Naive thymus-derived CD8-positive, alpha-beta T cell (primary cell): ENCODE measurements at regions not wholly inside any gene's neighbourhood (a gene's known extent, or its start where the extent isn't known, plus 50 kb on each side); places are given as distances from the start of the nearest gene placed in this dataset.

Experiments
- ATAC-seq, 2 donors: fragments of 150-1000 bp; cut with Tn5 transposase in 1 of 2; sonication (Bioruptor Pico), chemical (Tn5 transposase) in 1 of 2; 1 replicate in 1 of 2; 2 replicates in 1 of 2; pipeline ENCODE4 v1.10.0; 2021; ENCODE audit warnings: mild to moderate bottlenecking in 2 of 2, moderate library complexity in 2 of 2
- POLR2A ChIA-PET: fragments of 350-600 bp; sonication (Branson Sonifier 250); formaldehyde crosslinking; loops from one replicate; lab custom pipeline; 2021; ENCODE audit warnings: antibody characterized with exemption; lab: Charles Lee
- DNase-seq, 10 donors: peaks; one replicate each; pipeline versions ENCODE4 v3.0.0 to v3.0.0-alpha.2; 2020 to 2022
- H3K27ac Mint-ChIP-seq, 10 donors: one replicate each; pipeline ENCODE4 v1.8.0; 2020 to 2022; ENCODE audit warnings: mild to moderate bottlenecking in 10 of 10, mixed read lengths in 10 of 10, moderate library complexity in 4 of 10, inconsistent platforms in 1 of 10
- H3K27me3 Mint-ChIP-seq, 5 donors: one replicate each; pipeline ENCODE4 v1.8.0; 2021 to 2022; ENCODE audit warnings: mixed read lengths in 5 of 5
- H3K36me3 Mint-ChIP-seq, 3 donors: one replicate each; pipeline ENCODE4 v1.8.0; 2020 to 2022; ENCODE audit warnings: mixed read lengths in 3 of 3, mild to moderate bottlenecking in 2 of 3, inconsistent platforms in 1 of 3
- H3K4me1 Mint-ChIP-seq, 4 donors: one replicate each; pipeline ENCODE4 v1.8.0; 2021 to 2022; ENCODE audit warnings: mixed read lengths in 4 of 4
- H3K4me3 Mint-ChIP-seq, 10 donors: one replicate each; pipeline ENCODE4 v1.8.0; 2020 to 2022; ENCODE audit warnings: mild to moderate bottlenecking in 10 of 10, mixed read lengths in 10 of 10, moderate library complexity in 6 of 10, inconsistent platforms in 1 of 10
- H3K9me3 Mint-ChIP-seq, 9 donors: one replicate each; pipeline ENCODE4 v1.8.0; 2020 to 2022; ENCODE audit warnings: mixed read lengths in 9 of 9, mild to moderate bottlenecking in 3 of 9, inconsistent platforms in 1 of 9, moderate library complexity in 1 of 9

- POLR2A ChIA-PET, result no interaction called here
- H3K9me3 Mint-ChIP-seq, result peaks cover 0 to 4% (median 0%) of the 10 kb centered on the region in 9 donors
Observed at GRCh38 chr7:54882694-54883093, 123.7 kb upstream of the SEC61G start.

GRCh38 chr7:54883576-54883975 is 124.6 kb upstream of the SEC61G start:
- ATAC-seq (no peak), DNase-seq (no peak)
- H3K27ac Mint-ChIP-seq, result no peak overlapping the region
- H3K27me3 Mint-ChIP-seq, result peaks cover 0 to 30% (median 9%) of the 10 kb centered on the region in 5 donors
- POLR2A ChIA-PET, result no interaction called here
- peaks cover 0 to 4% (median 0%) of the 10 kb centered on the region in 9 donors for H3K9me3 Mint-ChIP-seq
- H3K4me3 Mint-ChIP-seq, result no peak overlapping the region
- peaks cover 0 to 5% (median under 1%) of the 10 kb centered on the region in 4 donors for H3K4me1 Mint-ChIP-seq
- no peaks in the 10 kb centered on the region for H3K36me3 Mint-ChIP-seq

More at GRCh38 chr7:54882694-54883093, 123.7 kb upstream of the SEC61G start:
- Mint-ChIP-seq H3K4me1 (no peaks in the 10 kb centered on the region), H3K36me3 (no peaks in the 10 kb centered on the region), H3K4me3 (no peak overlapping the region), H3K27me3 (peaks cover 0 to 29% (median under 1%) of the 10 kb centered on the region in 5 donors), H3K27ac (no peak overlapping the region)
- DNase-seq (no peak), ATAC-seq (no peak)

GRCh38 chr7:54885285-54885684 is 126.3 kb upstream of the SEC61G start:
- peaks cover 4 to 26% (median 9%) of the 10 kb centered on the region in 5 donors for H3K27me3 Mint-ChIP-seq
- H3K27ac Mint-ChIP-seq, result no peak overlapping the region
- H3K9me3 Mint-ChIP-seq, result peaks cover 0 to 4% (median 0%) of the 10 kb centered on the region in 9 donors
- ATAC-seq, result no peak
- POLR2A ChIA-PET, result no interaction called here
- no peak for DNase-seq
- peaks cover 0 to 6% (median under 1%) of the 10 kb centered on the region in 4 donors for H3K4me1 Mint-ChIP-seq
- H3K36me3 Mint-ChIP-seq, result no peaks in the 10 kb centered on the region
- H3K4me3 Mint-ChIP-seq, result no peak overlapping the region

- peaks cover 0 to 4% (median 0%) of the 10 kb centered on the region in 9 donors for H3K9me3 Mint-ChIP-seq
- POLR2A ChIA-PET, result no interaction called here
- ATAC-seq (no peak), DNase-seq (no peak)
- no peaks in the 10 kb centered on the region for H3K36me3 Mint-ChIP-seq
- no peak overlapping the region for H3K27ac Mint-ChIP-seq
- H3K4me3 Mint-ChIP-seq, result no peak overlapping the region
- H3K4me1 Mint-ChIP-seq, result peaks cover 0 to 6% (median under 1%) of the 10 kb centered on the region in 4 donors
- H3K27me3 Mint-ChIP-seq, result peaks cover 6 to 32% (median 15%) of the 10 kb centered on the region in 5 donors
Observed at GRCh38 chr7:54888067-54888733, 129.2 kb upstream of the SEC61G start.

GRCh38 chr7:54888734-54889082 is 129.7 kb upstream of the SEC61G start:
- no peak for ATAC-seq
- Mint-ChIP-seq H3K27ac (no peak overlapping the region), H3K9me3 (peaks cover 0 to 4% (median 0%) of the 10 kb centered on the region in 9 donors), H3K4me3 (no peak overlapping the region), H3K27me3 (peaks cover 6 to 37% (median 15%) of the 10 kb centered on the region in 5 donors), H3K36me3 (no peaks in the 10 kb centered on the region), H3K4me1 (peaks cover 0 to 6% (median under 1%) of the 10 kb centered on the region in 4 donors)
- POLR2A ChIA-PET, result no interaction called here
- no peak for DNase-seq

- H3K4me1 Mint-ChIP-seq, result no peaks in the 10 kb centered on the region
Observed at GRCh38 chr7:54897891-54898290, 120.9 kb upstream of the EGFR start.

GRCh38 chr7:54898659-54899340 is 120.0 kb upstream of the EGFR start:
- ATAC-seq (no peak), DNase-seq (no peak)
- POLR2A ChIA-PET, result no interaction called here
- H3K27ac Mint-ChIP-seq, result no peak overlapping the region
- H3K27me3 Mint-ChIP-seq, result peaks cover 0 to 23% (median 5%) of the 10 kb centered on the region in 5 donors
- H3K4me1 Mint-ChIP-seq, result no peaks in the 10 kb centered on the region
- H3K9me3 Mint-ChIP-seq, result peaks cover 0 to 7% (median 0%) of the 10 kb centered on the region in 9 donors
- no peak overlapping the region for H3K4me3 Mint-ChIP-seq
- H3K36me3 Mint-ChIP-seq, result no peaks in the 10 kb centered on the region

More at GRCh38 chr7:54897891-54898290, 120.9 kb upstream of the EGFR start:
- H3K36me3 Mint-ChIP-seq, result no peaks in the 10 kb centered on the region
- no peak overlapping the region for H3K4me3 Mint-ChIP-seq
- H3K27ac Mint-ChIP-seq, result no peak overlapping the region
- peaks cover 0 to 7% (median 0%) of the 10 kb centered on the region in 9 donors for H3K9me3 Mint-ChIP-seq
- POLR2A ChIA-PET, result no interaction called here
- ATAC-seq, result no peak
- no peak for DNase-seq
- H3K27me3 Mint-ChIP-seq, result peaks cover 0 to 32% (median 5%) of the 10 kb centered on the region in 5 donors

- Mint-ChIP-seq H3K4me1 (no peaks in the 10 kb centered on the region), H3K27me3 (peaks cover 0 to 15% (median 1%) of the 10 kb centered on the region in 5 donors), H3K27ac (no peak overlapping the region), H3K4me3 (no peak overlapping the region), H3K36me3 (no peaks in the 10 kb centered on the region), H3K9me3 (peaks cover 0 to 7% (median 0%) of the 10 kb centered on the region in 9 donors)
- DNase-seq (no peak), ATAC-seq (no peak)
- POLR2A ChIA-PET, result no interaction called here
Observed at GRCh38 chr7:54901840-54902239, 117.0 kb upstream of the EGFR start.

GRCh38 chr7:54904130-54904529 is 114.7 kb upstream of the EGFR start:
- DNase-seq (no peak), ATAC-seq (no peak)
- H3K27me3 Mint-ChIP-seq, result peaks cover 0 to 10% (median 1%) of the 10 kb centered on the region in 5 donors
- H3K4me3 Mint-ChIP-seq, result no peak overlapping the region
- peaks cover 0 to 16% (median 4%) of the 10 kb centered on the region in 9 donors for H3K9me3 Mint-ChIP-seq
- peaks cover 0 to 1% (median 0%) of the 10 kb centered on the region in 3 donors for H3K36me3 Mint-ChIP-seq
- POLR2A ChIA-PET, result no interaction called here
- no peaks in the 10 kb centered on the region for H3K4me1 Mint-ChIP-seq
- no peak overlapping the region for H3K27ac Mint-ChIP-seq

- Mint-ChIP-seq H3K27me3 (peaks cover 0 to 4% (median 1%) of the 10 kb centered on the region in 5 donors), H3K4me3 (no peak overlapping the region), H3K36me3 (peaks cover 0 to 1% (median 0%) of the 10 kb centered on the region in 3 donors), H3K27ac (no peak overlapping the region), H3K4me1 (no peaks in the 10 kb centered on the region), H3K9me3 (peaks cover 0 to 17% (median 5%) of the 10 kb centered on the region in 9 donors)
- POLR2A ChIA-PET, result no interaction called here
- no peak for DNase-seq
- no peak for ATAC-seq
Observed at GRCh38 chr7:54904986-54905385, 113.8 kb upstream of the EGFR start.

- POLR2A ChIA-PET, result no interaction called here
- H3K27ac Mint-ChIP-seq, result no peak overlapping the region
- H3K36me3 Mint-ChIP-seq, result peaks cover 0 to 1% (median 0%) of the 10 kb centered on the region in 3 donors
- ATAC-seq (no peak), DNase-seq (no peak)
- H3K4me3 Mint-ChIP-seq, result no peak overlapping the region
- no peaks in the 10 kb centered on the region for H3K4me1 Mint-ChIP-seq
- H3K27me3 Mint-ChIP-seq, result peaks cover 0 to 4% (median 0%) of the 10 kb centered on the region in 5 donors
- peaks cover 0 to 21% (median 9%) of the 10 kb centered on the region in 9 donors for H3K9me3 Mint-ChIP-seq
Observed at GRCh38 chr7:54906963-54907362, 111.9 kb upstream of the EGFR start.

GRCh38 chr7:54907981-54908380 is 110.8 kb upstream of the EGFR start:
- no peak for ATAC-seq

More at GRCh38 chr7:54907981-54908380, 110.8 kb upstream of the EGFR start:
- Mint-ChIP-seq H3K9me3 (peaks cover 0 to 21% (median 9%) of the 10 kb centered on the region in 9 donors), H3K27me3 (peaks cover 0 to 4% (median 0%) of the 10 kb centered on the region in 5 donors), H3K4me3 (no peak overlapping the region), H3K27ac (no peak overlapping the region), H3K4me1 (no peaks in the 10 kb centered on the region), H3K36me3 (peaks cover 0 to 1% (median 0%) of the 10 kb centered on the region in 3 donors)
- POLR2A ChIA-PET, result no interaction called here
- no peak for DNase-seq
